Sigmoid colon (tissue), 6 donors: ENCODE measurements at regions not wholly inside any gene's neighbourhood (a gene's known extent, or its start where the extent isn't known, plus 50 kb on each side); places are given as distances from the start of the nearest gene placed in this dataset.
A peak's percentile ranks its signal among the peaks of the same experiment; 100 is the strongest.

Experiments
- DNase-seq: peaks from one replicate; pipeline ENCODE4 v3.0.0-alpha.2; 2019
- H3K27ac ChIP-seq, 4 donors: fragments of 200-600 bp; sonication (generic); one replicate each; pipeline ENCODE4 v1.5.1; 2016 to 2019; ENCODE audit warnings: mild to moderate bottlenecking in 1 of 4
- H3K27me3 ChIP-seq, 3 donors: fragments of 200-600 bp; sonication (generic); one replicate each; pipeline ENCODE4 v1.5.1; 2019; ENCODE audit warnings: mild to moderate bottlenecking in 1 of 3
- H3K36me3 ChIP-seq, 4 donors: fragments of 200-600 bp; sonication (generic); one replicate each; pipeline ENCODE4 v1.5.1; 2016 to 2019
- H3K4me1 ChIP-seq, 4 donors: fragments of 200-600 bp; sonication (generic); one replicate each; pipeline ENCODE4 v1.5.1; 2017 to 2019
- H3K4me3 ChIP-seq, 4 donors: fragments of 200-600 bp; sonication (generic); one replicate each; pipeline ENCODE4 v1.5.1; 2017 to 2019; ENCODE audit warnings: mild to moderate bottlenecking in 2 of 4, moderate library complexity in 1 of 4
- H3K9me3 ChIP-seq, 4 donors: fragments of 200-600 bp in 3 of 4; sonication (generic) in 3 of 4; one replicate each; pipeline versions ENCODE4 v1.5.1 to v1.6.1; 2013 to 2019
- EP300 ChIP-seq, 4 donors: sonication (generic); formaldehyde crosslinking; IDR thresholded peaks; one replicate each; pipeline ENCODE4 v1.6.1; 2017; ENCODE audit warnings: antibody characterized with exemption in 4 of 4
- POLR2A ChIP-seq, 2 donors: fragments of 450-650 bp; IDR thresholded peaks; one replicate each; pipeline ENCODE4 v1.6.1; 2016; ENCODE audit warnings: antibody characterized with exemption in 2 of 2, mild to moderate bottlenecking in 2 of 2, moderate library complexity in 2 of 2
- POLR2AphosphoS5 ChIP-seq, 4 donors: sonication (generic); formaldehyde crosslinking; IDR thresholded peaks; one replicate each; pipeline ENCODE4 v1.6.1; 2017; ENCODE audit warnings: antibody characterized with exemption in 4 of 4
- WGBS, 2 donors: extraction: QIAGEN DNeasy Blood & Tissue Kit; methylation state at CpG; one replicate each; pipeline ENCODE4 v1.1.7; 2013; 5-methylcytosine and 5-hydroxymethylcytosine counted together
- intact Hi-C: fragments of 100-400 bp; cut with DNase I; formaldehyde crosslinking; loops from one replicate; pipeline ENCODE4 v1.15.1; 2023
- TF ChIP-seq, protein P1 (sequence below), 4 experiments: fragments of 450-650 bp in 3 of 4; fragments of 200-600 bp in 1 of 4; IDR thresholded peaks; one replicate each; pipeline ENCODE4 v1.5.1; 2016 to 2019; ENCODE audit warnings: antibody characterized with exemption in 4 of 4, mild to moderate bottlenecking in 3 of 4, moderate library complexity in 2 of 4
- donor health status: healthy with polysubstance abuse.
- donor health status: healthy.

DNA sequence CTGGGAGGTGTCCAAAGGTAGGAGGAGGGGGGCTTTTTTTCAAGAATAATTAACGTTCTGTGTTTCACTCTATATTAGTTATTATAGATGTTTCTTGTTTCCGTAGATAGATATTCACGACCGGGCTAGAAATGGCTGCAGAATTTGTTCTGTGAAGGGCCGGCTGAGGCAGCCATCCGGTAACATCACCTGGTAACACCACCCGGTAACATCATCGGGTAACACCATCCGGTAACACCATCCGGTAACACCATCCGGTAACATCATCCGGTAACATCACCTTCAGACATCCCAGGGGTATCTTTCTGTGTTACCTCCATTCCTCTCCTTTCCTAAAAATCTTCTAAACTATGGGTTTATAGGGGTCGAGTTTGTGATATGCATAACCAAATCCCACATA is 1336.7 kb upstream of the TMEM132C start:
- TF ChIP-seq POLR2AphosphoS5 (IDR thresholded peaks at IDR 0.05) (no peak), POLR2A (IDR thresholded peaks at IDR 0.05) (no peak)
- TF ChIP-seq, protein P1, sequence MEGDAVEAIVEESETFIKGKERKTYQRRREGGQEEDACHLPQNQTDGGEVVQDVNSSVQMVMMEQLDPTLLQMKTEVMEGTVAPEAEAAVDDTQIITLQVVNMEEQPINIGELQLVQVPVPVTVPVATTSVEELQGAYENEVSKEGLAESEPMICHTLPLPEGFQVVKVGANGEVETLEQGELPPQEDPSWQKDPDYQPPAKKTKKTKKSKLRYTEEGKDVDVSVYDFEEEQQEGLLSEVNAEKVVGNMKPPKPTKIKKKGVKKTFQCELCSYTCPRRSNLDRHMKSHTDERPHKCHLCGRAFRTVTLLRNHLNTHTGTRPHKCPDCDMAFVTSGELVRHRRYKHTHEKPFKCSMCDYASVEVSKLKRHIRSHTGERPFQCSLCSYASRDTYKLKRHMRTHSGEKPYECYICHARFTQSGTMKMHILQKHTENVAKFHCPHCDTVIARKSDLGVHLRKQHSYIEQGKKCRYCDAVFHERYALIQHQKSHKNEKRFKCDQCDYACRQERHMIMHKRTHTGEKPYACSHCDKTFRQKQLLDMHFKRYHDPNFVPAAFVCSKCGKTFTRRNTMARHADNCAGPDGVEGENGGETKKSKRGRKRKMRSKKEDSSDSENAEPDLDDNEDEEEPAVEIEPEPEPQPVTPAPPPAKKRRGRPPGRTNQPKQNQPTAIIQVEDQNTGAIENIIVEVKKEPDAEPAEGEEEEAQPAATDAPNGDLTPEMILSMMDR (IDR thresholded peaks at IDR 0.05), result no peak
- WGBS, 2 donors, result 91 to 92% methylated on average over 13 of the region's 13 CpGs
- Histone ChIP-seq H3K27me3 (no peaks in the 10 kb centered on the region), H3K36me3 (no peaks in the 10 kb centered on the region), H3K27ac (no peak overlapping the region), H3K4me3 (no peak overlapping the region), H3K4me1 (no peaks in the 10 kb centered on the region), H3K9me3 (no peaks in the 10 kb centered on the region)
- intact Hi-C loops, result loop anchor here (10.0 kb wide), 1 partner anchor 155 kb away; no protein-coding TSS in a partner anchor
- no peak for DNase-seq

DNA sequence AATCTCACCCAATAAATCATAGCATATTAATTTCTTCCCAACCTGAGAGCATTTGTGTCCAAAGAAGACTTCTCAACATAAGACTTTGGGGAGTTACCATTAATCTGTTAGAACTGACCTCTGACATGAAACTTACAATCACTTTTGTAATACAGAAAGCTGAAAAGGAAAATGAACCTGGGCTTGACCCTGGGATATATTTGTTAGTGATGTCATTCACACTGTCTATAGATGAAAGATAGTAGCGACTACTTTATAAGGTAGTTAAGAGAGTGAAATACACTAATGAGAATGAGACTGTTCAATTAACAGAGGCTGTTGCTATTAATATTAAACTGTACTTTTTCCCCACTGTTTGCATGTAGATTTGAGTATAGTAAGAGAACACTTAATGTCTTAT is 1334.8 kb upstream of the TMEM132C start:
- 83 to 88% methylated on average over 1 of the region's 1 CpG for WGBS, 2 donors

DNA sequence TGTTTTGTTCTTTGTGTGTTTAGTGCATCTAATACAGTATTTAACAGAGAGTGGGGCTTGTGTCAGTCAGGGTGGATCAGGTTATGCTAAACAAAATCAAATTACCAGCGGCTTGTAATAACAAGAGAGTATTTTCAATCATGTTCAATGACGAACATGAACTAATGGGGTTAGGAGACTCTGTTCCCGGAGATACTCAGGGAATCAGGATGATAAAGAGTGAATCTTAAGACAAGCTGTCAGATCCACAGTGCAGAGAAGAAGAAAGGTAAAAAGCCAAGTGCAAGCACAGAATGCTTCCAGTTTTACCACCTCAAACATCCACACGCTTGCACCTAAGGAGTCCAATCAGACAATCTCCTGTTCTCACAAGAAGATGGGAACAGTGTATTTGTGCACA is 1331.5 kb upstream of the TMEM132C start:
- TF ChIP-seq POLR2A (IDR thresholded peaks at IDR 0.05) (no peak), EP300 (IDR thresholded peaks at IDR 0.05) (no peak), POLR2AphosphoS5 (IDR thresholded peaks at IDR 0.05) (no peak)
- TF ChIP-seq, protein P1 (IDR thresholded peaks at IDR 0.05), result no peak
- peaks cover 0 to 15% (median 7%) of the 10 kb centered on the region in 4 donors for H3K4me1 ChIP-seq
- H3K9me3 ChIP-seq, result no peaks in the 10 kb centered on the region
- WGBS, 2 donors, result 86 to 88% methylated on average over 4 of the region's 4 CpGs
- H3K4me3 ChIP-seq, result no peak overlapping the region
- no peaks in the 10 kb centered on the region for H3K36me3 ChIP-seq
- peak overlapping the region in 2 of 4 donors; percentile 3 to 27 for H3K27ac ChIP-seq
- DNase-seq, result no peak
- no peaks in the 10 kb centered on the region for H3K27me3 ChIP-seq
- intact Hi-C loops, result loop anchor here (10.0 kb wide), 1 partner anchor 149 kb away; no protein-coding TSS in a partner anchor

More for the DNA sequence above, 1334.8 kb upstream of the TMEM132C start:
- Histone ChIP-seq H3K9me3 (no peaks in the 10 kb centered on the region), H3K4me1 (peaks cover 0 to 15% (median 7%) of the 10 kb centered on the region in 4 donors), H3K27me3 (no peaks in the 10 kb centered on the region), H3K4me3 (no peak overlapping the region), H3K27ac (no peak overlapping the region), H3K36me3 (no peaks in the 10 kb centered on the region)
- intact Hi-C loops, result loop anchor here (10.0 kb wide), 1 partner anchor 153 kb away; no protein-coding TSS in a partner anchor
- DNase-seq, result no peak
- TF ChIP-seq EP300 (IDR thresholded peaks at IDR 0.05) (no peak), POLR2A (IDR thresholded peaks at IDR 0.05) (no peak), POLR2AphosphoS5 (IDR thresholded peaks at IDR 0.05) (no peak)
- TF ChIP-seq, protein P1 (IDR thresholded peaks at IDR 0.05), result no peak

DNA sequence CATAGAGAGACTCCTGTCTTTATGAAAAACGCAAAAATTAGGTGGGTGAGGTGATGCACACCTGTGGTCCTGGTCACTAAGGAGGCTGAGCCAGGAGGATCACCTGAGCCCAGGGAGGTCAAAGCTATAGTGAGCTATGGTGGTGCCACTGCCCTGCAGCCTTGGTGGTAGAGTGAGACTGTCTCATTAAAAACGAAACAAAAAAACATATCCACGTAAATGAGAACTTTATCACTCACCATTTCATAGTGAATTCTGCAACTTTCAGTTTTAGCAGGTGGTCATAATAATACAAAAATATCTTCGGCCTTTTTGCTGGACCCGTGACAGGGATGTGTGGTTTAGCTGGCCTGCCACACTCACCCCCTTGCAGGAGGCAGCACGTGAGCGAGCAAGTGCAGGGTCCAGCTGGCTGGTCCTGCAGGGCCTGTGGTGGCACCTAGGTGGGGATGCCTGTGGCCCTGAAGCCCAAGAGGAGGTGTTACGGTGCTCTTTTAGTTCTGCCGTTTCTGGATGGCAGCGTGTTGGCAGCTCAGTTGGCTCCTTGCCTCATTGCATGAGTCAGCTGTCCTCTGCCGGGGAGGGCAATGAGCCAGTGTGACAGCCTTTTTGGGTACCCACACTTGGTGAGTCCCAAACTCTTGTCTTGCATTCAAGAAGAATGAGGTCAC is 1330.7 kb upstream of the TMEM132C start:
- H3K9me3 ChIP-seq, result no peaks in the 10 kb centered on the region
- WGBS, 2 donors, result 58 to 69% methylated on average over 11 of the region's 11 CpGs
- intact Hi-C loops, result loop anchor here (10.0 kb wide), 1 partner anchor 148 kb away; no protein-coding TSS in a partner anchor
- H3K4me3 ChIP-seq, result no peak overlapping the region
- H3K36me3 ChIP-seq, result no peaks in the 10 kb centered on the region
- peak; percentile 87 for DNase-seq
- no peak for TF ChIP-seq EP300 (IDR thresholded peaks at IDR 0.05)
- TF ChIP-seq POLR2AphosphoS5 (IDR thresholded peaks at IDR 0.05), result peak in 2 of 4 donors; percentile 25 to 47
- no peaks in the 10 kb centered on the region for H3K27me3 ChIP-seq
- H3K4me1 ChIP-seq, result peaks cover 0 to 15% (median 7%) of the 10 kb centered on the region in 4 donors
- peak overlapping the region in 2 of 4 donors; percentile 46 to 56 for H3K27ac ChIP-seq

DNA sequence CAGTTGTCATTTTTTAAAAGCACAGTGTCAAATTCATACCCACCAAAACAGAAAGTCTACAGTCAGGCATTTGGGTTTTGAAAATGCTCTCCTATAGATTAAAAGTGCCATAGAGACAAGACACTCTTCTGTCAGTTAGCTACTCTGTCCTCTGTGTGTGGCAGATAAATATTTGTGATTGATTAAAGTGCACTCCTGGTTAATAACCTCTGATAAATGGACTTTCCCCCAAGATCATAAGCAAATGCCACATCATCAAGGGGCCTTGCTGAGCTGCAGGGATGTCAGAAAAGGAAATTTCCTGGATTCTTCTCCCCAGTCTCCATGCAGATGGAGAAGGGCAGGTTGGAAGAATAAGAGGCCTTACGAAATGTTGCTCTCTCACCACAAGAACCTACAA is 1329.5 kb upstream of the TMEM132C start:
- H3K4me3 ChIP-seq, result no peak overlapping the region
- H3K27me3 ChIP-seq, result no peaks in the 10 kb centered on the region
- no peak for DNase-seq
- TF ChIP-seq EP300 (IDR thresholded peaks at IDR 0.05), result no peak
- no peaks in the 10 kb centered on the region for H3K9me3 ChIP-seq
- H3K36me3 ChIP-seq, result no peaks in the 10 kb centered on the region
- H3K27ac ChIP-seq, result peak overlapping the region in 1 of 4 donors; percentile 46
- WGBS, 2 donors, result 76 to 86% methylated on average over 1 of the region's 1 CpG
- H3K4me1 ChIP-seq, result peaks cover 0 to 15% (median 7%) of the 10 kb centered on the region in 4 donors
- intact Hi-C loops, result loop anchor here (10.0 kb wide), 1 partner anchor 147 kb away; no protein-coding TSS in a partner anchor
